B cell (primary cell): ENCODE measurements at regions not wholly inside any gene's neighbourhood (a gene's known extent, or its start where the extent isn't known, plus 50 kb on each side); places are given as distances from the start of the nearest gene placed in this dataset.

Experiments used
- ATAC-seq: fragments of 200-7000 bp; cut with Tn5 transposase; one replicate; pipeline ENCODE4 v1.10.0; 2021; ENCODE audit warnings: low read depth, mild to moderate bottlenecking, moderate number of reproducible peaks, moderate library complexity
- CTCF ChIA-PET: fragments of 350-600 bp; sonication (Branson Sonifier 250); formaldehyde crosslinking; loops from one replicate; lab custom pipeline; 2021; ENCODE audit warnings: antibody characterized with exemption, inconsistent platforms; lab: Charles Lee
- POLR2A ChIA-PET: fragments of 350-600 bp; sonication (Branson Sonifier 250); formaldehyde crosslinking; loops from one replicate; lab custom pipeline; 2021; ENCODE audit warnings: antibody characterized with exemption; lab: Charles Lee
- DNase-seq: peaks from one replicate; pipeline ENCODE4 v3.0.0; 2013
- H2AFZ ChIP-seq: 2 replicates; pipeline ENCODE4 v1.6.1; 2012; ENCODE audit warnings: mild to moderate bottlenecking, low read depth, low read length; ENCODE audit not compliant: insufficient read depth, poor library complexity, severe bottlenecking
- H3K27ac ChIP-seq, 2 donors: 1 replicate in 1 of 2; 2 replicates in 1 of 2; pipeline ENCODE4 v1.5.1; 2012 to 2013; ENCODE audit warnings: low read length in 2 of 2, mild to moderate bottlenecking in 2 of 2, moderate library complexity in 1 of 2
- H3K27me3 ChIP-seq, 4 experiments: fragments of 200-600 bp in 1 of 4; sonication (generic) in 1 of 4; replicated peaks in 1 of 4; 1 replicate in 2 of 4; 2 replicates in 2 of 4; pipeline versions ENCODE4 v1.6.1 to v1.7.0; 2013 to 2016; ENCODE audit warnings: low read length in 3 of 4, mild to moderate bottlenecking in 2 of 4, mixed read lengths in 1 of 4, moderate library complexity in 1 of 4; ENCODE audit not compliant: insufficient read depth in 4 of 4, control insufficient read depth in 3 of 4; ENCODE audit errors: control extremely low read depth in 1 of 4
- H3K36me3 ChIP-seq, 2 experiments: replicated peaks in 1 of 2; 1 replicate in 1 of 2; 2 replicates in 1 of 2; pipeline versions ENCODE4 v1.6.1 to v1.7.1; 2013; ENCODE audit warnings: low read length in 1 of 2; ENCODE audit not compliant: insufficient read depth in 2 of 2, control insufficient read depth in 1 of 2; ENCODE audit errors: control extremely low read depth in 1 of 2, extremely low read depth in 1 of 2
- H3K4me1 ChIP-seq, 2 donors: fragments of 200-600 bp in 1 of 2; sonication (generic) in 1 of 2; 1 replicate in 1 of 2; 2 replicates in 1 of 2; pipeline versions ENCODE4 v1.5.1 to v1.6.1; 2013 to 2017; ENCODE audit warnings: low read length in 2 of 2; ENCODE audit not compliant: control insufficient read depth in 2 of 2, insufficient read depth in 2 of 2
- H3K4me2 ChIP-seq: replicated peaks from 2 replicates; pipeline ENCODE3; 2012; ENCODE audit warnings: mild to moderate bottlenecking, low read depth, low read length; ENCODE audit not compliant: poor library complexity, severe bottlenecking
- H3K4me3 ChIP-seq, 5 experiments: fragments of 200-600 bp in 1 of 5; sonication (generic) in 1 of 5; 1 replicate in 3 of 5; 2 replicates in 2 of 5; pipeline versions ENCODE4 v1.5.1 to v1.7.0; 2011 to 2016; ENCODE audit warnings: low read length in 4 of 5, mild to moderate bottlenecking in 4 of 5, low read depth in 2 of 5, control low read depth in 1 of 5, moderate library complexity in 1 of 5; ENCODE audit not compliant: insufficient read depth in 1 of 5; ENCODE audit errors: control extremely low read depth in 1 of 5, extremely low read depth in 1 of 5
- H3K79me2 ChIP-seq: fragments of 200-600 bp; sonication (generic); one replicate; pipeline ENCODE4 v1.6.0; 2016; ENCODE audit warnings: low read length; ENCODE audit not compliant: control insufficient read depth, insufficient read depth
- H3K9ac ChIP-seq: fragments of 200-600 bp; sonication (generic); 2 replicates; pipeline ENCODE4 v1.6.1; 2017; ENCODE audit warnings: mild to moderate bottlenecking, low read length, moderate library complexity
- H3K9me3 ChIP-seq, 3 donors: one replicate each; pipeline versions ENCODE4 v1.6.1 to v1.7.1; 2013; ENCODE audit warnings: low read length in 2 of 3; ENCODE audit not compliant: control insufficient read depth in 2 of 3, insufficient read depth in 1 of 3; ENCODE audit errors: control extremely low read depth in 1 of 3
- H4K20me1 ChIP-seq: 2 replicates; pipeline ENCODE4 v1.6.0; 2012; ENCODE audit warnings: mild to moderate bottlenecking, low read length; ENCODE audit not compliant: insufficient read depth, control insufficient read depth, poor library complexity, severe bottlenecking
- H3K27ac Mint-ChIP-seq: one replicate; pipeline ENCODE4 v1.8.0; 2021; ENCODE audit warnings: mixed read lengths
- H3K27me3 Mint-ChIP-seq: one replicate; pipeline ENCODE4 v1.8.0; 2021; ENCODE audit warnings: mixed read lengths
- H3K4me1 Mint-ChIP-seq: one replicate; pipeline ENCODE4 v1.8.0; 2021; ENCODE audit warnings: mixed read lengths
- H3K4me3 Mint-ChIP-seq: one replicate; pipeline ENCODE4 v1.8.0; 2021; ENCODE audit warnings: mixed read lengths
- H3K9me3 Mint-ChIP-seq: one replicate; pipeline ENCODE4 v1.8.0; 2022; ENCODE audit warnings: mixed read lengths; ENCODE audit not compliant: insufficient read depth
- EZH2 ChIP-seq: IDR thresholded peaks from 2 replicates; pipeline ENCODE4 v1.6.1; 2012; ENCODE audit warnings: borderline replicate concordance, low read depth, mild to moderate bottlenecking, moderate library complexity, low read length; ENCODE audit not compliant: insufficient read depth, poor library complexity, severe bottlenecking
- WGBS: methylation state at CpG from one replicate; pipeline ENCODE4 v1.1.5; 2013; ENCODE audit warnings: missing lambda C conversion rate; ENCODE audit not compliant: insufficient coverage; 5-methylcytosine and 5-hydroxymethylcytosine counted together
- intact Hi-C: fragments of 100-400 bp; cut with micrococcal nuclease; formaldehyde crosslinking; loops from one replicate; pipeline ENCODE4 v1.10.0; 2022
- TF ChIP-seq, protein P1 (sequence below): fragments of 200-600 bp; IDR thresholded peaks from one replicate; pipeline ENCODE4 v1.8.0; 2022; ENCODE audit warnings: antibody characterized with exemption, mild to moderate bottlenecking

DNA sequence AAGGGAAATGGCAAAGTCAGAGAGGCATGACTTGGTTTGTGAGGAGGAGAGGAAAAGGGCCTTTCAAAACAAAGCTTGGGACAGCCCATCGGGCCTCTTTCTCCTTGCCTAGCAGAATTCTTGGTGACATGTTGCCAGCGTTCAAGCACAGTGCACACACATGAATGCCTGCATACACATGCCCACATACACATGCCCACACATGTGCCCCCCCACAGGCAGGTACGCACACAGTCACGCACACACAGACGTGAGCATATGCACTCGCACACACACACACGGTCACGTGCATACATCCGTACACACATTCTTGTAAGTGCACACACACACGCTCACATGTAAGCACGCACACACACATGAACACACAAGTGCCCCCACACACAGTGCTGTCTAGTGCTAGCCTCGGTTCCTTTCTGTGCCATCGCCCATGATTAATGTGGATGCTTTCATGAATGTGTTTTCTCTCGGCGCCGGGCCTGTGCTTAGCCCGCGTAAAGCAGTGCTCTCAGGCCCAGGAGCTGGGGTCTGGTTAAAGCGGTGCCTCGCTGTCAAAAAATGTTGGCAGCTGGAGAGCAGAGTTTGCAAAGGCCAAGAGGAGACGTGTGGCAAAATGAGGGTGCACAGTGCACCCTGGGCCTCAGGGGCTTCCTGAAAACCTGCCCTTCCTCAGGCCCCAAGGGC is 328.8 kb upstream of the DIO3 start:
- POLR2A ChIA-PET: no interaction called here
- no peak for DNase-seq
- WGBS: 57% methylated on average over 21 of the region's 21 CpGs

DNA sequence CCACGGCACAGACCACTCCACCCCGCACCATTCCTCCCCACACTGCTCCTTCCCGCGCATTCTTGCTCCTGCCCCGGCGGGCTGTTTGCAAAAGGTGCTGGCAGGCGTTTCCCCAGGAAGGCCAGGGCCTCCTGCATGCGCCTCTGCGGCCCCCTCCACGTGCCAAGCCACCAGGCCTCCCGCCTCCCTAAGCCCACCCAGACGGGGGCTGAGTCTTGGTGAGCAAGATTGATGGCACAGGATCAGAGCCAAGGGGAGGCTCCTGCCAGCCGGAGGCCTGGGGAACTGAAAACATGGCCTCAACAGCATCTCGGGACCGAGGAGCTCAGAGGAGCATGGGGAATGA is 328.3 kb upstream of the DIO3 start:
- WGBS: 8% methylated on average over 13 of the region's 15 CpGs
- TF ChIP-seq EZH2: no peak
- TF ChIP-seq, protein P1, sequence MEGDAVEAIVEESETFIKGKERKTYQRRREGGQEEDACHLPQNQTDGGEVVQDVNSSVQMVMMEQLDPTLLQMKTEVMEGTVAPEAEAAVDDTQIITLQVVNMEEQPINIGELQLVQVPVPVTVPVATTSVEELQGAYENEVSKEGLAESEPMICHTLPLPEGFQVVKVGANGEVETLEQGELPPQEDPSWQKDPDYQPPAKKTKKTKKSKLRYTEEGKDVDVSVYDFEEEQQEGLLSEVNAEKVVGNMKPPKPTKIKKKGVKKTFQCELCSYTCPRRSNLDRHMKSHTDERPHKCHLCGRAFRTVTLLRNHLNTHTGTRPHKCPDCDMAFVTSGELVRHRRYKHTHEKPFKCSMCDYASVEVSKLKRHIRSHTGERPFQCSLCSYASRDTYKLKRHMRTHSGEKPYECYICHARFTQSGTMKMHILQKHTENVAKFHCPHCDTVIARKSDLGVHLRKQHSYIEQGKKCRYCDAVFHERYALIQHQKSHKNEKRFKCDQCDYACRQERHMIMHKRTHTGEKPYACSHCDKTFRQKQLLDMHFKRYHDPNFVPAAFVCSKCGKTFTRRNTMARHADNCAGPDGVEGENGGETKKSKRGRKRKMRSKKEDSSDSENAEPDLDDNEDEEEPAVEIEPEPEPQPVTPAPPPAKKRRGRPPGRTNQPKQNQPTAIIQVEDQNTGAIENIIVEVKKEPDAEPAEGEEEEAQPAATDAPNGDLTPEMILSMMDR: no peak
- intact Hi-C loops: no loop called here

More for the DNA sequence above, 328.8 kb upstream of the DIO3 start:
- Histone ChIP-seq H4K20me1 (no peaks in the 10 kb centered on the region), H2AFZ (no peak overlapping the region), H3K79me2 (no peaks in the 10 kb centered on the region), H3K9ac (no peak overlapping the region), H3K4me1 (no peaks in the 10 kb centered on the region), H3K4me2 (no peak overlapping the region), H3K36me3 (no peaks in the 10 kb centered on the region), H3K27me3 (peaks cover 0 to 2% (median 0%) of the 10 kb centered on the region in 4 experiments), H3K27ac (no peak overlapping the region), H3K9me3 (peaks cover 0 to 7% (median 0%) of the 10 kb centered on the region in 3 donors), H3K4me3 (no peak overlapping the region)
- no peak for TF ChIP-seq EZH2
- TF ChIP-seq, protein P1: no peak
- no peak for ATAC-seq
- CTCF ChIA-PET: no interaction called here
- intact Hi-C loops: no loop called here
- Mint-ChIP-seq H3K4me1 (no peaks in the 10 kb centered on the region), H3K9me3 (no peaks in the 10 kb centered on the region), H3K27me3 (peaks cover 4% of the 10 kb centered on the region), H3K4me3 (no peak overlapping the region), H3K27ac (no peak overlapping the region)

More for the DNA sequence above, 328.3 kb upstream of the DIO3 start:
- Histone ChIP-seq H3K4me1 (no peaks in the 10 kb centered on the region), H3K36me3 (no peaks in the 10 kb centered on the region), H4K20me1 (no peaks in the 10 kb centered on the region), H3K27me3 (peaks cover 0 to 2% (median 0%) of the 10 kb centered on the region in 4 experiments), H3K79me2 (no peaks in the 10 kb centered on the region), H3K9me3 (peaks cover 0 to 6% (median 0%) of the 10 kb centered on the region in 3 donors), H3K9ac (no peak overlapping the region), H3K4me2 (no peak overlapping the region), H3K27ac (no peak overlapping the region), H3K4me3 (no peak overlapping the region), H2AFZ (no peak overlapping the region)
- Mint-ChIP-seq H3K27me3 (peaks cover 4% of the 10 kb centered on the region), H3K4me3 (no peak overlapping the region), H3K27ac (no peak overlapping the region), H3K9me3 (no peaks in the 10 kb centered on the region), H3K4me1 (no peaks in the 10 kb centered on the region)
- ChIA-PET CTCF (no interaction called here), POLR2A (no interaction called here)
- DNase-seq: no peak
- no peak for ATAC-seq
